Epidermal melanocyte (primary cell): ENCODE measurements at regions not wholly inside any gene's neighbourhood (a gene's known extent, or its start where the extent isn't known, plus 50 kb on each side); places are given as distances from the start of the nearest gene placed in this dataset.
"Not testable (repeated sequence)": the region's sequence is repeated elsewhere in the genome, so short reads cannot be mapped to it uniquely, and the experiment has no call there.

Source experiments
- DNase-seq: peaks from one replicate; pipeline ENCODE4 v3.0.0; 2011; ENCODE audit warnings: low spot score; ENCODE audit not compliant: insufficient read length

DNA sequence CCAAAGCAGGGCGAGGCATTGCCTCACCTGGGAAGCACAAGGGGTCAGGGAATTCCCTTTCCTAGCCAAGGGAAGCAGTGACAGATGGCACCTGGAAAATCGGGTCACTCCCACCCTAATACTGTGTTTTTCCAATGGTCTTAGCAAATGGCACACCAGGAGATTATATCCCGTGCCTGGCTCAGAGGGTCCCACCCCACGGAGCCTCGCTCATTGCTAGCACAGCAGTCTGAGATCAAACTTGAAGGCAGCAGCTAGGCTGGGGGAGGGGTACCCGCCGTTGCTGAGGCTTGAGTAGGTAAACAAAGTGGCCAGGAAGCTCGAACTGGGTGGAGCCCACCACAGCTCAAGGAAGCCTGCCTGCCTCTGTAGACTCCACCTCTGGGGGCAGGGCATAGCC, 664.6 kb downstream of the NUP35 start:
- DNase-seq = not testable (repeated sequence)

DNA sequence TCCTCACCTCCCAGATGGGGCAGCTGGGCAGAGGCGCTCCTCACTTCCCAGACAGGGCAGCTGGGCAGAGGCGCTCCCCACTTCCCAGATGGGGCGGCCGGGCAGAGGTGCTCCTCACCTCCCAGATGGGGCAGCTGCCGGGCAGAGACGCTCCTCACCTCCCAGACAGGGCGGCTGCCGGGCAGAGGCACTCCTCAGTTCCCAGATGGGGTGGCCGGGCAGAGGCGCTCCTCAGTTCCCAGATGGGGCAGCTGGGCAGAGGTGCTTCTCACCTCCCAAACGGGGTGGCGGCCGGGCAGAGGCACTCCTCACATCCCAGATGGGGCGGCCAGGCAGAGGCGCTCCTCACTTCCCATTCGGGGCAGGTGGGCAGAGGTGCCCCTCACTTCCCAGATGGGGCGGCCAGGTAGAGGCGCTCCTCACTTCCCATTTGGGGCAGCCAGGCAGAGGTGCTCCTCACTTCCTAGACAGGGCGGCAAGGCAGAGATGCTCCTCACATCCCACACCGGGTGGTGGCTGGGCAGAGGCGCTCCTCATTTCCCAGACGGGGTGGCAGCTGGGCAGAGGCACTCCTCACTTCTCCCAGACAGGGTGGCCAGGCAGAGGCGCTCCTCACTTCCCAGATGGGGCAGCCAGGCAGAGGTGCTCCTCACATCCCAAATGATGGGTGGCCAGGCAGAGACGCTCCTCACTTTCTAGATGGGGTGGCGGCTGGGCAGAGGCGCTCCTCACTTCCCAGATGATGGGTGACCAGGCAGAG, 668.1 kb downstream of the NUP35 start:
- not testable (repeated sequence) for DNase-seq

DNA sequence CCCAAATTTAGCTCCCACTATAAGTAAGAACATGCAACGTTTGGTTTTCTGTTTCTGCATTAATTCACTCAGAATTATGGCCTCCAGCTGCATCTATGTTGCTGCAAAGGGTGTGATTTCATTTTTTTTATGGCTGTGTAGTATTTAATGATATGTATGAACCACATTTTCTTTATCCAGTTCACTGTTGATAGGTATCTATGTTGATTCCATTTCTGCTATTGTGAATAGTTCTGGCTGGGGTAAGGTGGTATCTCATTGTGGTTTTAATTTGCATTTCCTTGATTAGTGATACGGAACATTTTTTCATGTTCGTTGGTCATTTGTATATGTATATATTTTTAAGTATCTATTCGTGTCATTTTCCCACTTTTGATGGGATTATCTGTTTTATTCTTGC, 674.3 kb downstream of the NUP35 start:
- DNase-seq = no peak

DNA sequence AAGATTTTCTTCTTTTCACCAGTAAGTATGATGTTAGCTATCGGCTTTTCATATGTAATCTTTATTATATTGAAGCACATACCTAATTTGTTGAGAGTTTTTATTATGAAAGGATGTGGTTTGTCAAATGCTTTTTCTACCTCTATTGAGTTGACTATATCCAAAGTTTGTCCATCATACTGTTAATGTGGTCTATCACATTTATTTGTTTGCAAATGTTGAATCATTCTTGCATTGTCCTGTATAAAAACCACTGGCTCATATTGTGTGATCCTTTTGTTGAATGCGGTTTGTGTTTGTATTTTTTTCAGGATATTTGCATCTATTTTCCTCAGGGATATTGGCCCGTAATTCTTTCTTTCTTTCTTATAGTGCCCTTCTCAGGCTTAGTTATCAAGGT, 675.5 kb downstream of the NUP35 start:
- DNase-seq = no peak

DNA sequence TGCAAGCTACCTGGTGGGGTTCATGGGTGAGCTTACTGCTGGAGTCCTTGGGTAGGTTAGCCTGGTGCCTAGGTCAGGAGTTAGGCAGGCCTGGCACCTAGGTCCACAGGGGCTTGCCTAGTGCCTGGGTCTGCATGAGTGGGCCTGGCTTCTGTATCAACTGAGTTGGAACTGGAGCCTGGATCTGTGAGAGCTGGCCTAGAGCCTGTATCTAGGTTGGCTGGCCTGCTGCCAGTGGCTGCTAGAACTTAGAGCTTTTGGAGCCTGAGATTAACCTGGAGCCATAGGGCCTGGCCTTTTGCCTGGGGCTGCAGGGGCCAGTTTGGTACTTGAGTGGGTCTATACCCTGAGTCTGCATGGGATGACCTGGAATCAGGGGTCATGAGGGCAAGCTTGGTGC, 679.4 kb downstream of the NUP35 start:
- no peak for DNase-seq

DNA sequence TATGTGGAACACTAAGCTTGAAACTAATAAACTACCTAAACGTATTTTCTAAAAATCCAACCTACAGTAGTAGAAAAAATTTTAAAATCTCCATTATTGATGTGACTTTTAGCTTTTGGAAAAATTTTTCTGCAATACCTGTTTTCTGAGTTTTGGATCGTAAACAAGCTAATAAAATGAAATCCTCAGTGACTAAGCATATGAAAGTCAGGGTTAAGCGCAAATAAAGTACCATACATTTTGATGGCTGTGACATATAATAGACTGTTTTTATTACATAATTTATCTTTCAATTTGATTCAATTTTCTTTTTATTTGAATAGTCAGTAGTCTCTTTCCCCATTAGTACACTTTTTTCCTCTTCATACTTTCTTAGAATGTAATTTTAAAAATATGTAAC, 683.6 kb downstream of the NUP35 start:
- no peak for DNase-seq

DNA sequence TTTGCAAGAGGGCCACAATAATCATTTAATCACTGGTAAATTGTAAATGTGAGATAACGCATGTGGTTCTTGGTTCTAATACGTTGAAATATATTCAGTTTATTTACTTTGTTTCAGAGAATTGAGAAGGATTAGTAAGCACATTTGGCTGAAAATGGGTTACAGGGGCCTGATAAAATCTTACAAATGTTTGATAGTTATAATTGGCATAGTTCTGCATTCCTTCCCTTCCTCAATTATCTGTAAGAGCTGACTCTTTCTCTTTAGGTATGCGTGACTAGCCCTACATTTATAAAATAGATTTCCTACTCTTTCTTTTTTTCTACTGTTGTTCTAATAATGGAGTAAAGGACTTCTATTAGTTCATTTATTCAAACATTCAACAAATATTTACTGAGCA, 685.2 kb downstream of the NUP35 start:
- no peak for DNase-seq

DNA sequence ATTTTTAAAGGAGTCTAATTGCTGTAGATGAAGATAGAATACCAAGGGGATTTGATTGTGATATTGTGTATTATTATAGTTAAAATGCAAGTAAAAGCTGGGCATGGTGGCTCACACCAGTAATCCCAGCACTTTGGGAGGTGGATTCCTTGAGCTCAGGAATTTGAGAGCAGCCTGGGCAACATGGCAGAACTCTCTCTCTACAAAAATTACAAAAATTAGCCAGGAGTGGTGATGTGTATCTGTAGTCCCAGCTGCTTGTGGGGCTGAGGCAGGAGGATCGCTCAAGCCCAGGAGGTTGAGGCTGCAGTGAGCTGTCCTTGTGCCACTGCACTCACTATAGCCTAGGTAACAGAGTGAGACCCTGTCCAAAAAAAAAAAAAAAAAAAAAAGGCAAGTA, 687.0 kb downstream of the NUP35 start:
- no peak for DNase-seq

DNA sequence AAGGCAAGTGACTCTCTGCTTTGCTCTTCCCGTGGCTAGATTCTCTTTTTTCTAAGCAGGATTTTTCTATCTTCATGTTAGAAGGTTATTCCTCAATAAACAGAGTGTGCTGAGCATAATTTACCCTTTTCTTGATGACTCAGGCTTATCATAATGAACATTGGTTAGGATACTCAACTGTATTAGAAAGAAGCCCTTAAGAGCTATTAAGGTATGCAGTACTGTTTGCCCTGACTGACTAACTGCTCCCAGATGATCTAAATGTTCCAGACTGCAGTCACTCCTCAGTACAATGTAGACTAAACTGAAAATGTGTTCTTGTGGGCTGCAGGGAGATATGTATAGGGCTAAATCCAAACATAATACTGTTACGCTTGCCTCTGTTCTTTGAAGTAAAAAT, 687.8 kb downstream of the NUP35 start:
- DNase-seq = no peak

DNA sequence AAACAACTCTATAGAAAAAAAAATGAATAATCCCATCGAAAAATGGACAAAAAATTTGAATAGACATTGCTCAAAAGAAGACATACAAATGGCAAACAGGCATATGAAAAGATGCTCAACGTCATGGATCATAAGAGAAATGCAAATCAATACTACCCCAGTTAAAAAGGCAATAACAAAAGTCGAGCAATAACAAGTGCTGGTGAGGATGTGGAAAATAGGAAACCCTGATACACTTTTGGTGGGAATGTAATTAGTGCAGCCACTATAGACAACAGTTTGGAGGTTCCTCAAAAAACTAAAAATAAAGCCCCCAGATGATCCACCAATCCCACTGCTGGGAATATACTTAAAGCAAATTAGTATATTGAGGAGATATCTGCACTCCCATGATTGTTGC, 701.5 kb downstream of the NUP35 start:
- no peak for DNase-seq

DNA sequence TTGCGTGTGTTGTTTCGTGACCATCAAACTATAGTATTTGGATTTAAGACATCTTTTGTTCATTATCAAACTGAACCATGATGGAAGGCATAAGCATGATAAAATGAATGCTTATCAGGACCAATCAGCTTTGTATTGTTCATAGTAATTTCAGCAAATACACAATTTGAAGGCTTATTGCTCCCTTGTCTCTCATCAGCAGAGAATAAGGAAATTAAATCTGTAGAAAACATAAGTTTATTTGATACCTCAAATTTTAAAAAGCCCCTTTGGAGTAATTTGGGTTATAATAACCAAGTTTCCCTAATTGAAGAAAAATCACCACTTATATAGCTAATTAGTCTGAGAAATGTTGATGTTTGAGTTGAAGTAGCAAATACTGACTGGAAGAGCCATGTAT, 705.7 kb downstream of the NUP35 start:
- DNase-seq = no peak

DNA sequence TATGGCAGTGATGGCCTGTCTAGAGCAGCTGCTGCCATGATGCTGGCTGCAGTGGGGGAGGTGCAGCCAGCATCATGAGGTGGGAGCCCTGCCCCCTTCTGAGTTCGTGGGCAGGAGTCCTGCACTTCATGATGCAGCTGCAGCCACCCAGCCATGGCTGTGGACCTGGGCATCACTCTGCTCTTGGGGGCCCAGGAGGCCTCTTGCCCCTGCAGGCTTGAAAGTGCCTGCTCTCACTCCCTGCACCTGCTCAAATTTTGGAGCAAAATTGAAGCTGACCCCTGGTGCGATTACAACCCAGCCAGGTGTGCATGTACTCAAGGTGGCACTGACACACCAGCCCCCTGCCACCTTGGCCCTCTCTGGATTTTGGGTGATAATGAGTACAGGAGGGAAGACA, 712.9 kb downstream of the NUP35 start:
- no peak for DNase-seq

DNA sequence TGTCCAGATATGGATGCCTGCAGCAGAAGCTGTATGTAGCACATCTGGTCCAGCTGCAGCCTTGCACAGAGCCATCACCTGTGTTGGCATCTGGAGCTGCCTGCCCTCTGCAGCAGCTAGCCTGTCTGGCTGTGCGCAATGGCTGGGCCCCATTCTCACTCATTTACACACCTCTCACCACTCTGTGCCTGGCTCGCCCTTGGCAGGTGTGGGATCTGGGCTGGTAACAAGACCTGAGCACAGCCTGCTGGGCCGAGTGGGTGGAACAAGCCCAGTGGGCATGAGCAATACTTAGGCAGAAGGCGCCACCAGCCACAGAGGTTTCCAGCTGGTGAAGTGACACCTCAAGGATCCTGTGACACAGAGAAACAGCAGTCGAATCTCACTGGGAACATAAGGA, 714.1 kb downstream of the NUP35 start:
- no peak for DNase-seq

DNA sequence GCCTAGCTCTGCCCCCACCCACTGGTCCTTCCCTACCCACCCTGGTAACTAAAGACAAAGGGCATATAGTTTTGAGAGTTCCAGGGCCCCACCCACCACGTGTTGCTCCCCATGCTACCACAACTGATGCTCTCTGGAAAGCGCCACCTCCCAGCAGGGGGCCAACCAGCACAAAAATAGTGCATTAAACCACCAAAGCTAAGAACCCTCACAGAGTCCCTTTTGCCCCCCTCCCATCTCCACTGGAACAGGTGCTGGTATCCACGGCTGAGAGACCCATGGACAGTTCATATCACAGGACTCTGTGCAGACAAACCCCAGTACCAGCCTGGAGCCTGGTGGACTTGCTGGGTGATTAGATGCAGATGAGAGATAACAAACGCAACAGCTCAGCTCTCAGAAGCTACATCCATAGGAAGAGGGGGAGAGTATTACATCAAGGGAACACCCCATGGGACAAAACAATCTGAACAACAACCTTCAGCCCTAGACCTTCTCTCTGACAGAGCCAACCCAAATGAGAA, 715.9 kb downstream of the NUP35 start:
- no peak for DNase-seq

DNA sequence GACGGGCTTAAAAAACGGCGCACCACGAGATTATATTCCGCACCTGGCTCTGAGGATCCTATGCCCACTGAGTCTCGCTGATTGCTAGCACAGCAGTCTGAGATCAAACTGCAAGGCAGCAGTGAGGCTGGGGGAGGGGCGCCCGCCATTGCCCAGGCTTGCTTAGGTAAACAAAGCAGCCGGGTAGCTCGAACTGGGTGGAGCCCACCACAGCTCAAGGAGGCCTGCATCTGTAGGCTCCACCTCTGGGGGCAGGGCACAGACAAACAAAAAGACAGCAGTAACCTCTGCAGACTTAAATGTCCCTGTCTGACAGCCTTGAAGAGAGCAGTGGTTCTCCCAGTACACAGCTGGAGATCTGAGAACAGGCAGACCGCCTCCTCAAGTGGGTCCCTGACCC, 725.6 kb downstream of the NUP35 start:
- not testable (repeated sequence) for DNase-seq

DNA sequence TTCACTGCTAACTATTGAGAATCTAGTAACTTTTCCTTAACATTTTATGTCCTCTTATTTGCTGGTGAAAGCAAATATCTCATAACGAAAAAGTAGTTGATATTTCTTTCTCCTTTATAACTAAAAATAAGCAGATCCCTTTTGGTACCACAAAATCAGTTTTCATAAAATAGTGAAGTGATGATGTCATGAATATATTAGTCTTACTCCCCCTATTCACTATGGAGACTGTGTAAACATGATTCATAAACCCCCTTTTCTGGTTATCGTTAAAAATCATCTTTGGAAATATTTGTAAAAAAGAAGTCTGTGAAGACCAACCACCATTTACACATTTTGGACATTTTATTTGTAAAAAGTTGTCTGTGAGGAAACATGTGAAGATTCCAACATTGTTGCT, 734.9 kb downstream of the NUP35 start:
- DNase-seq = no peak

DNA sequence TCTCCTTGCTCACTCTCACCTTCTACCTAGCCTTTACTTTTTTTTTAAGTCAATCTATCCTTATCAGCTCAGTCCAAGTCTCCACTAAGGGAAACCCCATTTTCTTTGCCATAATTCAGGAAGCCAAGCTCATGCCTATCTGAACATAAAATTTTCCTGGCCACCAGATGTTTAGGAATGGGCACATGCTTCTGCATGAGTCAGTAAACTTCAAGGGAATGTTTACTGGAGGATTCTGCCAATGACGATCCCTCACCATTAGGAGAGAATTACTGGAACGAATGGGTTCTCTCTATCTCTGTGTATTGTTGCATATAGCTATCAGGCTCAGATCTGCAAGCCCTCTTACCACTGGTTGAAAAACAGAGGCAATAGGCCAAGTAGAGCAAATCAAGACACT, 731.7 kb upstream of the ZNF804A start:
- DNase-seq = no peak

DNA sequence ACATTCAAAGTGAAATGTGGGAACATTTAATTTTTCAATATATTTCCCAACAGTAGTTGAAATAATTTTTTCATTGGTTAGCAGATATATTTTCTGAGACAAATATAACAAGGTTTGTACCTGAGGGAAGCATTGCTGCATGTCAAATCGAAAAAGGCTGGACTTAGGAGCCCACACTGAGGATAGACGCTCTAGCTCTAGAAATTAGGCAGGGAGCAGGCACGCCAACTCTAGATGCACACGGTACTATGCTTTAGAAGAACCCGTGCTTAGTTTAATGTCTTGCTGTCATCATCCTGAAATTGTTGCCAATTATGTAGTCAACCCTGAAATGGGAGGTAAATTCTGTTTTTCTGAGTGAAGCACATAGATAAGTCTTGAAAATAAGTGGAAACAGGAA, 731.1 kb upstream of the ZNF804A start:
- DNase-seq = no peak

DNA sequence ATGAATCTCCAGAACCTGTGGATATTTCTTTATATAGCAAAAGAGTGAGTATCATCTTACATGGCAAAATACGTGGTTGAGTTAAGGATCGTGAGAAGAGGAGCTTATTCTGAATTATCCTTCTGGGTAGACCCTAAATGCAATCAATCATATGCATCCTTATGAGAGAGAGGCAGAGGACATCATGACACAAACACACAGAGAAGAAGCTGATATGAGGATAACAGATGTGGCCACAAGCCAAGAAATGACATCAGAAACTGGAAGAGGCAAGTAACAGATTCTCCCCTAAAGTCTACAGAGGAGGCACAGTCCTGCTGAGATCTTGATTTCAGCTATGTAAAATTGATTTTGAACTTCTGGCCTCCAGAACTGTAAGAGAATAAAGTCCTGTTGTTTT, 730.2 kb upstream of the ZNF804A start:
- no peak for DNase-seq

DNA sequence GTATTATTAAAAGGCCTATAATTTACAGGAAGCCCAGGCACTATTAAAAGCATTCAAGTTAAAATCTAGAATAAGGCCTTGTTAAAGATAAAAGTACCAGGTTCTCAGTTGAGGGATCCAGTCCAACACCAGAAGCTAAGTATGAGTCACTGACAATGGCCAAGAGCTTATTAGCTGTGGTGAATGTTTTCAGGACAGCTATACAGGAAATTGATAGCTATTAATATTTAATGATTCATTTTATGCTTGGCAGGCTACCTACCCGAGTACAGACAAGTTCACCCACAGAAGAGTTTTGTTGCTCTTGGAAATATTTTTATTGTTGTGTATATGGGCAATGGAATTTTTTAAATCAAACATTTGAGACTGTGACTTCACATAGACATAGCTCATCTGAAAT, 729.6 kb upstream of the ZNF804A start:
- no peak for DNase-seq

DNA sequence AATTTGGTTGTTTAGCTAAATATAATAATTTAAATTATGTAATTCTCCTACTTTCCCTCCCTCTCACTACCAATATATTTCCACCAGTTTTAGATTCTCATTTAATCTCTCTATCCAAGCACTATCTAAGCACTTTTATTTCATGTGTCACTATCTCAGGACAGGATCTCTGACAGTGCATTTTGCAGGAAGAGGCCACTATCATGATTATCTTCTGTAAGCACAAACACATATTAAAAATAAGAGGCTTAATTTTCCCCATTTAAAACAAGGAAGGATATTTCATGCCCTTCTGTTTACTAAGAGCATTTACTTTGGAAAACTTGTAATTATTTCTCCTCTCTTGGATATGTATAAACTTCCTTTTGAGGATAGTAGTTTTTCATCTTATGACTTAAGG, 726.2 kb upstream of the ZNF804A start:
- no peak for DNase-seq

DNA sequence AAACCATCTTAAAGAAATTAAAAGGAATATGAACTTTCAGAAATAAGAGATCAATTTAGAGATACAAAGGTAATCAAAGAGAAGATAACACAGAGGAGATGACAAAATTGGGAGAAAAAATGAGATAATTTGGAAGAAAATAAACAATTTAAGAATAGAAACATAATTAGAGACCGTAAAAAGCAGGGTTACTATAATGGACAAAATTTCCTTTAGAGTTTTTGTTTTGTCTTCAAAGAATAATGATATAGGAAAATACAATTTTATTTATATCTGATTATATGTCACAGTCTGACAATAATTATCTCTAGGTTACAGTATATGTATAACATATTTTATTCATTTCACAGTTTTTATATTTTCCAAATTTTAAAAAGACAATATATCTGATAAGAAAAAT, 716.4 kb upstream of the ZNF804A start:
- DNase-seq = no peak

DNA sequence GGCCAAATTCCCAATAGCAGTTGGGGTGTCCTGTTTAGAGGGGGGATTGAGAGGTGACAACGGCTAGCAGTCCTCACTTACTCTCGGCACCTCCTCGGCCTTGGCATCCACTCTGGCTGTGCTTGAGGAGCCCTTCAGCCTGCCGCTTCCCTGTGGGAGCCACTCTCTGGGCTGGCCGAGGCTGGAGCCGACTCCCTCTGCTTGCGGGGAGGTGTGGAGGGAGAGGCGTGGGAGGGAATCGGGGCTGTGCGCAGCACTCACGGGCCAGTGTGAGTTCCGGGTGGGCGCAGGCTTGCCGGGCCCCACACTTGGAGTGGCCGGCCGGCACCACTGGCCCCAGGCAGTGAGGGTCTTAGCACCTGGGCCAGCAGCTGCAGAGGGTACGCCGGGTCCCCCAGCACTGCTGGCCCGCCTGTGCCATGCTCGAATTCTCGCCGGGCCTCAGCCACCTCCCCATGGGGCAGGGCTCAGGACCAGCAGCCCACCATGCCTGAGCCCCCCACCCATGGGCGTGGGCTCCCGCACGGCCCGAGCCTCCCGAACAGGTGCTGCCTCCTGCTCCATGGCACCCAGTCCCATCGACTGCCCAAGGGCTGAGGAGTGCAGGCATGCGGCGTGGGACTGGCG, 705.9 kb upstream of the ZNF804A start:
- DNase-seq = no peak
